Coronary artery (tissue), 2 donors: ENCODE measurements at regions not wholly inside any gene's neighbourhood (a gene's known extent, or its start where the extent isn't known, plus 50 kb on each side); places are given as distances from the start of the nearest gene placed in this dataset.

Source experiments
- DNase-seq: peaks from one replicate; pipeline ENCODE4 v3.0.0-alpha.2; 2017; ENCODE audit warnings: low spot score
- H3K27ac ChIP-seq, 2 donors: fragments of 200-600 bp; sonication (generic); one replicate each; pipeline ENCODE4 v1.5.1; 2016 to 2019
- H3K4me3 ChIP-seq: fragments of 200-600 bp; sonication (generic); 2 replicates; pipeline ENCODE4 v1.5.1; 2016; ENCODE audit warnings: mild to moderate bottlenecking, moderate library complexity
- CTCF ChIP-seq: fragments of 200-600 bp; sonication (generic); IDR thresholded peaks from one replicate; pipeline ENCODE4 v1.5.1; 2019; ENCODE audit warnings: antibody characterized with exemption

- H3K4me3 ChIP-seq: no peak overlapping the region
- DNase-seq: no peak
- TF ChIP-seq CTCF: no peak
- no peak overlapping the region for H3K27ac ChIP-seq
Observed at GRCh38 chr13:81048026-81048461, 707.1 kb upstream of the SPRY2 start.

DNA sequence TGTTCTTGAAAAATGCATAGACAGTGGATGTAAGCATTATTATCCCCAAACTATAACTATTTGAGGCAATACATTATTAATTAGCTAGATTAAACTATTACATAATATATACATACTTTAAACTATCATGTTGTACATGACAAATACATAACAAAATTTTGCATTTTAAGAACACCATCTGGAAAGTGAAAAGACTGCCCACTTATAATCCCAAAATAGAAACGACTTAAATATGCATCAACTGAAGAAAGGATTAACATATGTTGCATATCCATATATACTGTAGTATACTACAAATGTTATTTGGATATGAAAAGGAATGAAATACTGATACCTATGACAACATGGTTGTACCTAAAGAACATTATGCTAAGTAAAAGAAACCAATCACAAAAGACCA is 700.8 kb upstream of the SPRY2 start:
- TF ChIP-seq CTCF: no peak
- H3K27ac ChIP-seq: no peak overlapping the region
- H3K4me3 ChIP-seq: no peak overlapping the region
- no peak for DNase-seq

GRCh38 chr13:81031996-81032395 is 691.1 kb upstream of the SPRY2 start:
- Histone ChIP-seq H3K4me3 (no peak overlapping the region), H3K27ac (no peak overlapping the region)
- DNase-seq: no peak
- no peak for TF ChIP-seq CTCF

DNA sequence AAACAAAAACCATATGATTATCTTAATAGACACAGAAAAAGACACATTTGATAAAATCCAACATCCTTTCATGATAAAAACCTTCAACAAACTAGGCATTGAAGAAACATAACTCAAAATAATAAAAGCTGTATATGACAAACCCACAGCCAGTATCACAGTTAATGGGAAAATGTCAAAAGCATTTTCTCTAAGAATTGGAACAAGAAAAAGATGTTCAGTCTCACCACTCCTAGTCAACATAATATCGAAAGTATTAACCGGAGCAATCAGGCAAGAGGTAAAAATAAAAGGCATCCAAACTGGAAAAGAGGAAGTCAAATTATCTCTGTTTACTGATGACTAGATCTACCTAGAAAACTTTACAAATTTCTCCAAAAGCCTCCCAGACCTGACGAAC is 684.2 kb upstream of the SPRY2 start:
- Histone ChIP-seq H3K27ac (no peak overlapping the region), H3K4me3 (no peak overlapping the region)
- no peak for DNase-seq
- no peak for TF ChIP-seq CTCF

DNA sequence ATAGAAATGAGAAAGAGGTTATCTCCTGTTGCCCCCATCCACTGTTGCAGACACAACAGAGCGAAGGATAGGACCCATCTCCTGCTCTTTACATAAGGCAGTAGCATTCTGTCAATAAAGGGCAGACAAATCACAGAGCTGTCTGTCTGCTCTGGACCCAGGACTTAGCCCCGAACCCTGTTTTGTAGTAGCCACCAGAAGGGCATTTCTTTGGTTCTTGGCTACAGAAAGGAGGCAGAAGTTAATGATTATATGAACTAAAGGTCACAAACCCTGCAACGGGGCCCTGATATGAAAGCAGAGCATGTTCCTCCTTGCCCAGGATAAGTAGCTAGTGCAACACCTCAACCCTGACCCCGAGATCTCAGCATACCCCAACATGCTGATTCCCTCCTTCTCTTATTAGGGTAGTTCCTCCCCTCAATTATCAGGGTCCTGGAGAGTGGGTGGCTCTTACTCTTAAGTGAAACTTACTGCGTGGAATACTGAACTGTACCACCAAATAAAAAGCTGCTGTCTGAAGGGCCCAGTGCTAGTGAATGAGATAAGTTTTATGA is 680.4 kb upstream of the SPRY2 start:
- DNase-seq: no peak
- Histone ChIP-seq H3K27ac (no peak overlapping the region), H3K4me3 (no peak overlapping the region)
- TF ChIP-seq CTCF: no peak

DNA sequence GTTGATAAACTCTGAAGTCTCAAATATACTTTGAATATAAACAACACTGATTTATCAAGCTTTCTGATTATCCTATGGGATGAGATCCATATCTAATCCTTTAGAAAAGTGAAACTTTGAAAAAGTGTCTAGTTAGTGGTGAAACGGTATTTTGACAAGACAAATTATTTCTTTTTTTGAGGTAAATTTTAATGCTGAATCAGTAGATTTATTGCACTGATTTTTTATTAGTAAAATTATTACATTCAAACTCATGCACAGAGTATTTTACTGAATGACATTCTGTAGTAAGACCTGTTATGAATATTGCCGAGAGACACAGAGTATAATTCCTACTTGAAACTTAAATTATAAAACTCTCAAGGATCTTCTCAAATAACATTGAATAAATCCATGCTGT is 679.1 kb upstream of the SPRY2 start:
- no peak for DNase-seq
- no peak overlapping the region for H3K4me3 ChIP-seq
- no peak overlapping the region for H3K27ac ChIP-seq
- no peak for TF ChIP-seq CTCF

- H3K4me3 ChIP-seq: no peak overlapping the region
- no peak for DNase-seq
- no peak overlapping the region for H3K27ac ChIP-seq
- TF ChIP-seq CTCF: no peak
Observed at GRCh38 chr13:81018936-81019335, 678.0 kb upstream of the SPRY2 start.
